ENCODE measurements at regions not wholly inside any gene's neighbourhood (a gene's known extent, or its start where the extent isn't known, plus 50 kb on each side); places are given as distances from the start of the nearest gene placed in this dataset.

GRCh38 chr1:115164940-115165705 is 75.8 kb upstream of the TSPAN2 start:
- H3K36me3 Mint-ChIP-seq = no peaks in the 10 kb centered on the region
- Histone ChIP-seq H4K20me1 (ENCODE audit: low read depth) (no peaks in the 10 kb centered on the region), H3K27ac (no peak overlapping the region), H3K4me1 (no peaks in the 10 kb centered on the region), H3K9ac (no peak overlapping the region), H3K9me3 (ENCODE audit: low read depth) (no peaks in the 10 kb centered on the region), H3K4me2 (no peak overlapping the region), H2AFZ (replicated peaks) (no peak overlapping the region), H3K79me2 (ENCODE audit: low read depth) (no peaks in the 10 kb centered on the region), H3K36me3 (no peaks in the 10 kb centered on the region), H3K4me3 (no peak overlapping the region), H3K27me3 (no peaks in the 10 kb centered on the region), H3F3A (ENCODE audit: low read depth) (no peaks in the 10 kb centered on the region)
- no peaks in the 10 kb centered on the region for H3K9me3 Mint-ChIP-seq
- DNase-seq (ENCODE audit: low spot score) = no peak
- TF ChIP-seq EZH2 (IDR thresholded peaks at IDR 0.05) (no peak), EZH2phosphoT487 (IDR thresholded peaks at IDR 0.05) (no peak)
- TF ChIP-seq, protein P1, sequence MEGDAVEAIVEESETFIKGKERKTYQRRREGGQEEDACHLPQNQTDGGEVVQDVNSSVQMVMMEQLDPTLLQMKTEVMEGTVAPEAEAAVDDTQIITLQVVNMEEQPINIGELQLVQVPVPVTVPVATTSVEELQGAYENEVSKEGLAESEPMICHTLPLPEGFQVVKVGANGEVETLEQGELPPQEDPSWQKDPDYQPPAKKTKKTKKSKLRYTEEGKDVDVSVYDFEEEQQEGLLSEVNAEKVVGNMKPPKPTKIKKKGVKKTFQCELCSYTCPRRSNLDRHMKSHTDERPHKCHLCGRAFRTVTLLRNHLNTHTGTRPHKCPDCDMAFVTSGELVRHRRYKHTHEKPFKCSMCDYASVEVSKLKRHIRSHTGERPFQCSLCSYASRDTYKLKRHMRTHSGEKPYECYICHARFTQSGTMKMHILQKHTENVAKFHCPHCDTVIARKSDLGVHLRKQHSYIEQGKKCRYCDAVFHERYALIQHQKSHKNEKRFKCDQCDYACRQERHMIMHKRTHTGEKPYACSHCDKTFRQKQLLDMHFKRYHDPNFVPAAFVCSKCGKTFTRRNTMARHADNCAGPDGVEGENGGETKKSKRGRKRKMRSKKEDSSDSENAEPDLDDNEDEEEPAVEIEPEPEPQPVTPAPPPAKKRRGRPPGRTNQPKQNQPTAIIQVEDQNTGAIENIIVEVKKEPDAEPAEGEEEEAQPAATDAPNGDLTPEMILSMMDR (IDR thresholded peaks at IDR 0.05) = no peak
- H3K4me1 Mint-ChIP-seq = no peaks in the 10 kb centered on the region
- H3K4me3 Mint-ChIP-seq = no peak overlapping the region
- H3K27me3 Mint-ChIP-seq (ENCODE audit: insufficient read depth, low read depth) = no peaks in the 10 kb centered on the region
- no peak overlapping the region for H3K27ac Mint-ChIP-seq

DNA sequence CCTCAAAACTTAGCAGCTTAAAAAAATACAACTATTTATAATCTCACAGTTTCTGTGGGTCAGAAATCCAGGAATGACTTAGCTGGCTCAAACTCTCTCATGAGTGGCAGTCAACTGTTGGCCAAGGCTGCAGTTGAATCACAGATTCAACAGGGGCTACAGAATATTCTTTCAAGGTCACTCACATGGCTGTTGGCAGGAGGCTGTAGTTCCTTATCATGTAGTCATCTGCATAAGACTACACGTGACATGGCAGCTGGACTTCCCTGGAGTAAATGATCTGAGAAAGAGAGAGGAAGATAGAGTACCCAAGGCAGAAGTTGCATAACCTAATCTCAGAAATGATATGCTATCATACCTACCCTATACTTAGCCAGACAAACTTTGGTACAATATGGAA is 75.2 kb upstream of the TSPAN2 start:
- Histone ChIP-seq H2AFZ (replicated peaks) (no peak overlapping the region), H3K4me3 (no peak overlapping the region), H3K27me3 (no peaks in the 10 kb centered on the region), H3K27ac (no peak overlapping the region), H3K9me3 (ENCODE audit: low read depth) (no peaks in the 10 kb centered on the region), H3K79me2 (ENCODE audit: low read depth) (no peaks in the 10 kb centered on the region), H4K20me1 (ENCODE audit: low read depth) (no peaks in the 10 kb centered on the region), H3K4me2 (no peak overlapping the region), H3K4me1 (no peaks in the 10 kb centered on the region), H3K9ac (no peak overlapping the region), H3F3A (ENCODE audit: low read depth) (no peaks in the 10 kb centered on the region), H3K36me3 (no peaks in the 10 kb centered on the region)
- Mint-ChIP-seq H3K9me3 (no peaks in the 10 kb centered on the region), H3K27ac (no peak overlapping the region), H3K27me3 (ENCODE audit: insufficient read depth, low read depth) (no peaks in the 10 kb centered on the region), H3K4me3 (no peak overlapping the region), H3K4me1 (no peaks in the 10 kb centered on the region), H3K36me3 (no peaks in the 10 kb centered on the region)
- no peak for DNase-seq (ENCODE audit: low spot score)
- no peak for TF ChIP-seq EZH2phosphoT487 (IDR thresholded peaks at IDR 0.05)
- TF ChIP-seq, protein P1 (IDR thresholded peaks at IDR 0.05) = no peak
- no peak for TF ChIP-seq EZH2 (IDR thresholded peaks at IDR 0.05)

DNA sequence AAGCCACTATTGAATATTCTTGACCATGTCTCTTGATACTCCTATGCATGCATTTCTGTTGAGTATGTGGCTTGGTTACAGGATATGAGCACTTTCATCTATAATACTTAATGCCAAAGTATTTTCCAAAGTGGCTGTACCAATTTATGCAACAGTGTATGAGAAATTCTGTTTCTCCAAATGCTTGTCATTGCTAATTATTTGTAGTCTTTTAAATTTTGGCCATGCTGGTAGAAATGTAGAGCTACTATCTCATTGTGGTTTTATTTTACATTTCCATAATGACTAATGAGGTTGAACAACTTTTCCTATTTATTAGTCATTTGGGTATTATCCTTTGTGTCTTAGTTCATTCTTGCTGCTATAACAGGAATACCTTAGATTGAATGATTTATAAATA is 71.4 kb upstream of the TSPAN2 start:
- no peaks in the 10 kb centered on the region for H3K27me3 ChIP-seq
- H3K4me1 ChIP-seq = no peaks in the 10 kb centered on the region
- H4K20me1 ChIP-seq (ENCODE audit: low read depth) = no peaks in the 10 kb centered on the region
- no peaks in the 10 kb centered on the region for H3K27me3 Mint-ChIP-seq (ENCODE audit: insufficient read depth, low read depth)
- H3K79me2 ChIP-seq (ENCODE audit: low read depth) = no peaks in the 10 kb centered on the region
- H3K4me3 Mint-ChIP-seq = no peak overlapping the region
- H3K9me3 Mint-ChIP-seq = peaks cover 3% of the 10 kb centered on the region
- no peak overlapping the region for H3K27ac Mint-ChIP-seq
- DNase-seq (ENCODE audit: low spot score) = no peak
- TF ChIP-seq EZH2 (IDR thresholded peaks at IDR 0.05) = no peak
- TF ChIP-seq, protein P1 (IDR thresholded peaks at IDR 0.05) = no peak
- TF ChIP-seq EZH2phosphoT487 (IDR thresholded peaks at IDR 0.05) = no peak
- H3K36me3 ChIP-seq = no peaks in the 10 kb centered on the region
- H3K9me3 ChIP-seq (ENCODE audit: low read depth) = no peaks in the 10 kb centered on the region
- no peak overlapping the region for H3K9ac ChIP-seq
- H3F3A ChIP-seq (ENCODE audit: low read depth) = no peaks in the 10 kb centered on the region
- no peak overlapping the region for H3K4me3 ChIP-seq
- H2AFZ ChIP-seq (replicated peaks) = no peak overlapping the region
- H3K36me3 Mint-ChIP-seq = no peaks in the 10 kb centered on the region
- no peak overlapping the region for H3K27ac ChIP-seq
- H3K4me2 ChIP-seq = no peak overlapping the region
- no peaks in the 10 kb centered on the region for H3K4me1 Mint-ChIP-seq

All from neural progenitor cell (in vitro differentiated cells).